ENCODE measurements at regions not wholly inside any gene's neighbourhood (a gene's known extent, or its start where the extent isn't known, plus 50 kb on each side); places are given as distances from the start of the nearest gene placed in this dataset.
"Not testable (repeated sequence)": the region's sequence is repeated elsewhere in the genome, so short reads cannot be mapped to it uniquely, and the experiment has no call there.

DNA sequence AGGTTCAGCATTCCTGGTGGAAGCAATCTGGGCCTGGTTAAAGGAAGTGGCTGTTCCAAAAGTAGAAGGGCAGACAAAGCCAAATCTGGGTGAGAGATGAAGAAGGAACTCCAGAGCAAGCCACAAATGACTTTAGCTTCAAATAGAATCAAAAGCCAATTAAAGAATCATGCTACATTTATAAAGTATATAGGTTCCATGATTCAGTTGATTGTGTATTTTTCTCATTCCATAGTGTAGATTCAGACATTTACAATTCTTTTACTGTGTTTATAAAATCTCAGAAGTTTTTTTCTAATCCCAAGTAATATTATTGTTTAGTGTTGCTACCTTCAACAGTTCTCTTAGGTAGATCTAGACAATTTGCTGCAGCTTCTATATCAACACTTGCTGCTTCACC, 262.0 kb downstream of the PLK2 start:
- DNase-seq = no peak

- no peak for DNase-seq
These were observed 268.4 kb downstream of the PLK2 start for GRCh38 chr5:58191443-58191842.

GRCh38 chr5:58188262-58188651, 271.6 kb downstream of the PLK2 start:
- no peak for DNase-seq

DNA sequence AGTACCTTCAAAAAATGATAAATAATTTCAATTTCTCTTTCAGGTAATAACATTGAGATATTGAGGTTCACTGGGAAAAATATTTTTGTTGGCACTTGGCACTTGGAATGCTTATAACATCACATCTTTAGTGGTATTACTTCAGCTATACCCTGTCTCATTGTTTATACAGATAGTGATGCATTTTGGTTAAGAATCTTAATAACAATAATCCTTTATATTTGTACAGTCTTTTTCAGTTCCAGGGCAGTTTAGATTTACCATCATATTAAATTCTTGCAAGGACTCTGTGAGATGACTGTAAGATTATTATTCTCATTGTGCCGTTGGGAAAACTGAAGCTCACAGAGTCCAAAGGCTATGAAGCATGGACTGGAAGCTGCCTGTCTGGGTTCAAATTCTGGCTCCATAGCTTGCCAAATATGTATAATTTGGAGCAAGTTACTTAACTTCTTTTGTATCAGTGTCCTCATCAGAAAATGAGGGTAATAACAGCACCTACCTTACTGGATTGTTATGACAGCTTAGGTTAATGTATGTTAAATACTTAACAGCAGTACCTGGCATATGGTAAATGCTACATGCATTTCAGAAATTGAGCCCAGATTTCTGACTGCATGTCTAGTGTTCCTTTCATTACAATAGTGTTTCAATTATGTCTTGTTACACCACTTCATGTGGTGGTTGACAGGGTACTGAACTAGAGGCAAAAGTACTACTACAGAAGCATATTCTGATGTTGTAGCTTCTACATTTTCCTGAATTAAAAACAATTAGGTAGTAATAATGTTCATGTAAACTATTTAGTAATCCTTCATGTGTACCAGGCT, 272.2 kb downstream of the PLK2 start:
- DNase-seq = no peak

DNA sequence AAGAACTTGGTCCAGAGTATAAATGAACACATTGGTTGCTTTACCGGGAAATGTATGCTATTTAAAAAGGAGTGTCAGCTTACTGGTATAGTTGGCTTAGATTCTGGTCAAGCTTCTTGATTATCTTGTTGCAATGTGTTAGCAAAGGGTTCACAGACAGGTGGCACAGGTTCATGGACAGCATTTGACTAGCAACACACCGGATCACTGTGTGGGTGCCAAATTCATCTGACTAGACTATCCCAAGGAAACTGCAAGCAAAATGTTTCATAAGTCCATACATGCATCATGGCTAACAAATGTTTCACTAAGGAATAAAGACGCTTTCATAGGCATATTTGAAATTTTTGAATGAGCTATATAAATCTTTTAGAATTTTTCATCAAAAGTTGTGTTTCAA, 274.1 kb downstream of the PLK2 start:
- no peak for DNase-seq

GRCh38 chr5:58185397-58185796, 274.5 kb downstream of the PLK2 start:
- no peak for DNase-seq

DNA sequence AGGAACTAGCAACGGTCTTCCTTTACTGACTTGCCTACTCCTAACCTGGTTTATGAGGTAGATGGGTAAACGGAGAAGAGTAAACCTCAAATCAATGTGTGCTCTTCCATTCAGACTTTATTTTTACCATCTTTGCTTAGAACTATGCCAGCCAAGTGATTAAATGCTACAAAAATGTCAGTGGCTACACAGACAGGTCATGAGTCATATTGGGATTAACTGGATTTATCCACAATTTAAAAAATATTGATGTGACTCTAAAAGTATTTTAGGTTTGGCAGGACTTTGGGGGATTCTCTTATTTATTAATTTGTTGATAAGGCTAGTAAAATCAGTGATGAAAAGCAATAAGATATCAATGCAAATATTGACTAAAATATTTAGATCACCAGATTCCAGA, 275.0 kb downstream of the PLK2 start:
- no peak for DNase-seq

- DNase-seq = no peak
These were observed 276.1 kb downstream of the PLK2 start for GRCh38 chr5:58183786-58184085.

- DNase-seq = no peak
These were observed 276.7 kb downstream of the PLK2 start for GRCh38 chr5:58183078-58183785.

GRCh38 chr5:58182287-58182841, 277.5 kb downstream of the PLK2 start:
- DNase-seq = no peak

DNA sequence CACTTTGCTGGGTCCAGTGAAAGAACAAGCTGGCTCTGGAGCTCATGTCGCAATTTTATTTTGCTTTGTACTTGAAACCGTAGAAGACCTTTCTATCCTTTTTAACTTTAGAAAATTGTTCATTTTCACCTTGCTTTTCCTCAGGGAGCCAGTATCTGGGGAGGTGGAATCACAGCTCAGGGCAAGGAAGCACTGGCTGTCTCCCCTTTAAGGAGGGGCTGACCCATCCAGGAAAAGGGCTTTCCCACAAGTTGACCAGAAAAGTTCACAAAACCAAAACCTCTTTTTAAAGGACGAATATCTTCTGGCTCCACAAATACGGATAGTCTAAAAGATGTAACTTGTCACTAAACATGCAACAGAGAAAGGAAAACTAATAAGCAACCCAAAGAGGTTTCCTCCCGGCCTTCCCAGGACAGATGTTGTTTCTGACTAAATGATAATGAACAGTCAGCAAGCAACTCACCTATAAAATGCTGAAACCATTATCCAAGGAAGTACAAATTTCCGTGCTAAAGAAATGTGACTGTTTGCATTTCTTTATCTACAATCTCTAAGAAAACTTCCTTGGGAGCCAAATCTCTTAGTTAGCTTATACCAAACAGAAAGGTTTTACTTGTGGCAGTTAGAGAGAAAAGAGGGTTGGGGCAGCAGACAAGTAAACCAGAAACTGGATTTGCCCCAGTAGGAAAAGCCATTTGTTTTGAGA, 278.2 kb downstream of the PLK2 start:
- no peak for DNase-seq

- DNase-seq = no peak
These were observed 286.9 kb downstream of the PLK2 start for GRCh38 chr5:58172946-58173345.

- no peak for DNase-seq
These were observed 294.7 kb downstream of the PLK2 start for GRCh38 chr5:58165152-58165551.

DNA sequence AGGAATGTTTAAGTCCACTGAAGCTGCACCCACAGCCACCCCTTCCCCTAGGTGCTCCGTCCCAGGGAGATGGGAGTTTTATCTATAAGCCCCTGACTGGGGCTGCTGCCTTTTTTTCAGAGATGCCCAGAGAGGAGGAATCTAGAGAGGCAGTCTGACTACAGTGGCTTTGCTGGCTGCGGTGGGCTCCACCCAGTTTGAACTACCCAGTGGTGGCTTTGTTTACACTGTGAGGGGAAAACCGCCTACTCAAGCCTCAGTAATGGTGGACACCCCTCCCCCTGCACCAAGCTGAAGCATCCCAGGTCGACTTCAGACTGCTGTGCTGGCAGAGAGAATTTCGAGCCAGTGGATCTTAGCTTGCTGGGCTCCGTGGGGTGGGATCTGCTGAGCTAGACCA, 298.0 kb downstream of the PLK2 start:
- DNase-seq = not testable (repeated sequence)

GRCh38 chr5:58156973-58157701, 302.7 kb downstream of the PLK2 start:
- DNase-seq = no peak

GRCh38 chr5:58156361-58156760, 303.5 kb downstream of the PLK2 start:
- DNase-seq = no peak

DNA sequence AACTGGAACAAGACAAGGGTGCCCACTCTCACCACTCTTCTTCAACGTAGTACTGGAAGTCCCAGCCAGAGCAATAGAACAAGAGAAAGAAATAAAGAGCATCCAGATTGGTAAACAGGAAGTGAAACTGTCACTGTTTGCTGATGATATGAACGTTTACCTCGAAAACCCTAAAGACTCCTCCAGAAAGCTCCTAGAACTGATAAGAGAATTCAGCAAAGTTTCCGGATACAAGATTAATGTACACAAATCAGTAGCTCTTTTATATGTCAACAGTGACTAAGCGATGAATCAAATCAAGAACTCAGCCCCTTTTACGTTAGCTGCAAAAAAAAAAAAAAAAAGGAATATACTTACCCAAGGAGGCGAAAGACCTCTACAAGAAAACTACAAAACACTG, 306.6 kb downstream of the PLK2 start:
- no peak for DNase-seq

DNA sequence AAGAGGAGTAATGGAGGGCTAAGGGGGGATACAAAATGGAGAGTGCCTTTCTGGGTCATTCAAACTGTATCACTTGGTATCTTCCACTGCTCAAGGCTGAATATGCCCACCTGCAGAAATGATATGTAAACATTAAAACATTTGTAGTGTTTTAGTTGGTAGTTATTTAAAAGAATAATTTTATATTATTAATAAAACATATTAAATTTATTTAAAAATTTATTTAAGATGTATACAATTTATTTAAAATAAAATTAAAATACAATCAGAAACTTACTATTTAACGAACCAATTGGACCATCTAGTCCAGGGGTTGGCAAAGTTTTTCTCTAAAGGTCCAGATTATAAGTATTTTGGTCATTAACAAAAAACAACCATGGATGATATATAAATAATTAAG, 308.5 kb downstream of the PLK2 start:
- DNase-seq = no peak

DNA sequence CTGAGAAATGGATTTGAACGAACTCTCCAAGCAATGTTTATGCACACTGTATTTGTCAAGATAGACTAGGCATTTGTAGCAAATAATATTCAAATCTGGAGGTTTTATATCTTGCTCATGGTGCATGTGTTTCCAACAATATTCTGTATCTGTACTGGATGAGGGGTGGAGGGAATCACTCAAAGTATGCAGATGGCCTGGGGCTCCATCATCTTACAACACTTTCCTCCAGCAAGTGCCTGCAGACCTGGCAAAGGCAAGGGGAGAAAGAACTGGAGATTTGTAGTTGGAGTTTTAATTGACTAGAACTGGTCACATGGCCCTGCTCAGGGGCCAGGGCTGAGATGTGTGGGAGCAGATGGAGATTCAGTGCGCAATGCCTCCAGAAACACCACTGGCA, 309.0 kb downstream of the PLK2 start:
- DNase-seq = no peak

- no peak for DNase-seq
These were observed 310.1 kb downstream of the PLK2 start for GRCh38 chr5:58149746-58150145.

GRCh38 chr5:58149345-58149744, 310.5 kb downstream of the PLK2 start:
- no peak for DNase-seq

GRCh38 chr5:58148254-58148775, 311.6 kb downstream of the PLK2 start:
- DNase-seq = no peak

- DNase-seq = no peak
These were observed 314.4 kb downstream of the PLK2 start for GRCh38 chr5:58145397-58145934.
